GM21360 (cell line): ENCODE measurements at regions not wholly inside any gene's neighbourhood (a gene's known extent, or its start where the extent isn't known, plus 50 kb on each side); places are given as distances from the start of the nearest gene placed in this dataset.

Experiments used
- ATAC-seq: cut with Tn5 transposase; IDR thresholded peaks from one replicate; pipeline ENCODE4 v1.9.1; 2021; ENCODE audit warnings: mild to moderate bottlenecking, moderate library complexity; ENCODE audit not compliant: unreplicated experiment

GRCh38 chr9:91120200-91120599 is 241.5 kb downstream of the AUH start:
- ATAC-seq: no peak

- no peak for ATAC-seq
Observed at GRCh38 chr9:91122755-91123154, 239.0 kb downstream of the AUH start.

DNA sequence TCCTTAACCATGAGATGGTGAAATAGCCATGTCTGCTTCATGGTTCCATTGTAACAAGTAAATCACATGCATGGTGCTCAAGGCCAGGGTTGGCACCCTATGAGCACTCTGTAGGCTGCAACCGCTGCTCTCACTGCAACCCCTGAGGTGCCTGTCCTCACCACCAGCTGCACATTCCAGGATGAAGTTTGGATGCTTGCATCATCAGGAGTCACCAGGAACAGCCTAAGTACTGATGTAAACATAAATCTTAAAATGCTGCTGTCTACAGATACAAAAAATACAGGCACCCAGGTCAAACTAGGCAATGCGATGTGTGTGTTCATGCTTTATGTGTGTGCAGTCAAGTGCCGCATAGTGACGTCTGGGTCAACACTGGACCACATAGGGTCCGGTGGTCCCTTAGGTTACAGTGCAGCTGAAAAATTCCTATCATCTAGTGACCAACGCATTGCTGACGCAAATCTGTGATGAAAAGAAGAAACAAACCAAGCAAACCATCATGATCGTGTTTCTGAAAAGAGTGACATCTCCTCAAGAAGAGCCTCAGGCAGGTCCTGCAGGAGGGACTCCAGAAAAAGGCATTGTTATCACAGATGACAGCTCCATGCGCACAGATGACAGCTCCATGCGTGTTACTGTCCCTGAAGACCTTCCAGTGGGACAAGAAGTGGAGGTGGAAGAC is 234.8 kb downstream of the AUH start:
- ATAC-seq: no peak

GRCh38 chr9:91127653-91128052 is 234.1 kb downstream of the AUH start:
- no peak for ATAC-seq

DNA sequence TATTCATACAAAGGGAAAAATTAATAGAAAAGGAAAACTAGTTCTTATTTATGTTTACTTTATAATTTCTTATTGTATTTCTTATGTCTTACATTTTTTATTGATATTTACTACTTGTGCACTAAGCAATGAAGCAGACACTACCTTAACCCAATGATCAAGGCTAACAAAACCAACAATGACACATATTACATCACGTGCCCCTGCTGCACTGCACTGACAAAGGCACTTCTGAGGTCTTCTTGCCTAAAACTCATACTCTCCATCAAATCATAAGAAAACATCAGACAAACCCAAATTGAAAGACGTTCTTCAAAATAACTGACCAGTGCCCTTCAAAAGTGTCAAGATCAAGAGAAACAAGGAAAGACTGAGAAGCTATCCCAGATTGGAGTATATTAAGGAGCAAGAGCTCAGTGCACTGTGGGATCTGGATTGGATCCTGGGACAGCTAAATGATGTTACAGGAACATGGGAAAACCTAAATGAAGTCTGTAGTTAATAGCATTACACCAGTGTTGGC is 230.9 kb downstream of the AUH start:
- ATAC-seq: no peak

- ATAC-seq: no peak
Observed at GRCh38 chr9:91131433-91131839, 230.3 kb downstream of the AUH start.

GRCh38 chr9:91132576-91133073 is 229.1 kb downstream of the AUH start:
- ATAC-seq: no peak

GRCh38 chr9:91134608-91135007 is 227.1 kb downstream of the AUH start:
- ATAC-seq: no peak

GRCh38 chr9:91137391-91137790 is 224.3 kb downstream of the AUH start:
- no peak for ATAC-seq

DNA sequence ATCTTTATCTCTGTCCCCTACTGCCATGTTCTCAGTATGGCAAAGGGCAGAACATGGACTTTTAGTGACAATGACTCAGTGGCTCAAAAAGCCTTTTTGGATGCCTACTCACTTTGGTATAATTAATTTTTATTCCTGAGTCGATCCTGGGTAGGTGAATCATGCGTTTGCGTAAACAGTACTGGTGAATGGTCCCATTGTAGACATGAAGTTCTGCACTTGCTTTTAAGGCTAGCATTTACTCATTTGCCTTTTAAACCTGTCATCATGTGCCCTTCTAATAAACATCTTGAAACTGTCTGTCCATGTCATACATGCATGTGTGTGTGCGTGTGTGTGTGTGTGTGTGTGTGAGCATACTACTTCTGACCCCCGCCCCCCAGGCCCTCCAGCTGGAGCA is 223.0 kb downstream of the AUH start:
- no peak for ATAC-seq

DNA sequence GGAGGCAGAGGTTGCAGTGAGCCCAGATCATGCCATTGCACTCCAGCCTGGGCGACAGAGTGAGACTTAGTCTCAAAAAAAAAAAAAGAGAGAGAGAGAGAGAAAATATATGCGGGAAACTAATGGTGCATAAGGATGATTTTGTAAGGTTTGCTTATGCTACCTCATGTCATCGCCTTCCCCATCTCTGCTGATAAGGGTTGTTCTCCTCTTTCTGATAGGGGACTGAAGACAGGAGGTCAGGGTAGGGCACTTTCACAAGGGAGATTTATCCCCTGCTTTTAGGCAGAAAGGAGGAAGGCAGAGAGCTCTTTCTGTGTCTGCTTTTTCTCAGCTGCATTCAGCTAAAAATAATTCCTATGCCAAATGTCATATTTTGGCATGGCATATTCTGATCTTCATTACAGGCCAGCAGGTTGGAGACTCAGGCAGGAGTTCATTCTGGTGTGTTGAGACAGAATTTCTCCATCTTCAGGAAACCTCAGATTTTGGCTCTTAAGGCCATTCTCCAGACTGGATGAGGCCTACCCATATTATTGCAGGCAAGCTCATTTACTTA is 220.2 kb downstream of the AUH start:
- no peak for ATAC-seq

GRCh38 chr9:91143162-91143561 is 218.6 kb downstream of the AUH start:
- ATAC-seq: no peak

- no peak for ATAC-seq
Observed at GRCh38 chr9:91143642-91144041, 218.1 kb downstream of the AUH start.

GRCh38 chr9:91144769-91145168 is 216.9 kb downstream of the AUH start:
- no peak for ATAC-seq

GRCh38 chr9:91145496-91145895 is 216.2 kb downstream of the AUH start:
- no peak for ATAC-seq

- ATAC-seq: no peak
Observed at GRCh38 chr9:91146391-91147019, 215.2 kb downstream of the AUH start.

DNA sequence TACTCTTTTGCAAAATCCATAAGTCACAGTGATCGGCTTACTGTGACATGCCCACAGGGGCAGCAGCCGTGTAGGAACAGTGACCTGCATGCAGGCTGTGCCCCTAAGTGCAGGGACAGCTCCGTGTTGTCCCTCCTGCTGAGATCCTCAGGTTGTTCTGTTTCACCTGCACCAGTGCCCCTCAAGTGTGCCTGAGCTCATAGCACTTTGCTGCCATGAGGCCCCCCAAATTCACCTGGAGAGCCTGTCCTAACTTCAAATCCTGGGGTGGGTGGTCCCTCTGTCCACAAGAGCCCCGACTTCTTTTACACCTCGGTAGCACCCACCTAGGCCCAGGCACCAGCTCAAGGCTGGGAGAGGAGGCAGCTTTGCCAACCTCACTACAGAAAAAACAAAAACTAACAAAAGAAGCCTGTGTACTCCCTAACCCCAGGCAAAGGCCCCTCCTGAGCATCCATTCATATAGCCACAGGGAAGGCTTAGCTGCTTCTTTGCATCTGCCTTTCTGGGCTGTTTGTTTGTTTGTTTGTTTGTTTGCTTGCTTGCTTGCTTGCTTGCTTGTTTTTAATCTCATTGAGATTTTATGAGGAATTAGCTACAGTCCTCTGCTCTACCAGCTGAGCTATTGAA is 214.5 kb downstream of the AUH start:
- ATAC-seq: no peak

GRCh38 chr9:91148306-91148705 is 213.4 kb downstream of the AUH start:
- ATAC-seq: no peak

- no peak for ATAC-seq
Observed at GRCh38 chr9:91150273-91150997, 211.3 kb downstream of the AUH start.

- ATAC-seq: peak; percentile 64
Observed at GRCh38 chr9:91150998-91151717, 210.6 kb downstream of the AUH start.
